DOHH2 (cell line): ENCODE measurements at regions not wholly inside any gene's neighbourhood (a gene's known extent, or its start where the extent isn't known, plus 50 kb on each side); places are given as distances from the start of the nearest gene placed in this dataset.

Experiments used
- EZH2phosphoT487 ChIP-seq: fragments of 200-600 bp; sonication (generic); IDR thresholded peaks from 2 replicates; pipeline ENCODE4 v1.6.1; 2017; ENCODE audit warnings: borderline replicate concordance, mild to moderate bottlenecking, antibody characterized with exemption, low read length, moderate library complexity, mixed read lengths
- TF ChIP-seq, protein P1 (sequence below): fragments of 200-600 bp; sonication (generic); IDR thresholded peaks from one replicate; pipeline ENCODE4 v1.5.1; 2014; ENCODE audit warnings: antibody characterized with exemption, mild to moderate bottlenecking, low read depth, low read length; ENCODE audit not compliant: poor library complexity, severe bottlenecking

DNA sequence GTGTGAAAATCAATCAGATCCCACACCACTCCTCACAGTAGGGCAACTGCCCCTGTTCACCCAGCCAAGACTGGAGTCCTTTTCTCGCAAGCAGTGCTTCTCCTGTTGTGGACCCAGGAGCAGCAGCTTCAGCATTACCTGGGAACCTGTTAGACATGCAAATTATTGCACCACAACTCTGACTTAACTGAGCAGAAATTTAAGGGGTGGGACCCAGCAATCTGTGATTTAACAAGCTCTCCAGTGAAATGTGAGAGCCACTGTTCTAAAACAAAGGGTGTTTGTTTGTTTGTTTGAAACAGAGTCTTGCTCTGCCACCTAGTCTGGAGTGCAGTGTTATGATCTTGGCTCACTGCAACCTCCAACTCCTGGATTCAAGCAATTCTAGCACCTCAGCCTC lies 591.4 kb downstream of the SOX6 start:
- TF ChIP-seq, protein P1, sequence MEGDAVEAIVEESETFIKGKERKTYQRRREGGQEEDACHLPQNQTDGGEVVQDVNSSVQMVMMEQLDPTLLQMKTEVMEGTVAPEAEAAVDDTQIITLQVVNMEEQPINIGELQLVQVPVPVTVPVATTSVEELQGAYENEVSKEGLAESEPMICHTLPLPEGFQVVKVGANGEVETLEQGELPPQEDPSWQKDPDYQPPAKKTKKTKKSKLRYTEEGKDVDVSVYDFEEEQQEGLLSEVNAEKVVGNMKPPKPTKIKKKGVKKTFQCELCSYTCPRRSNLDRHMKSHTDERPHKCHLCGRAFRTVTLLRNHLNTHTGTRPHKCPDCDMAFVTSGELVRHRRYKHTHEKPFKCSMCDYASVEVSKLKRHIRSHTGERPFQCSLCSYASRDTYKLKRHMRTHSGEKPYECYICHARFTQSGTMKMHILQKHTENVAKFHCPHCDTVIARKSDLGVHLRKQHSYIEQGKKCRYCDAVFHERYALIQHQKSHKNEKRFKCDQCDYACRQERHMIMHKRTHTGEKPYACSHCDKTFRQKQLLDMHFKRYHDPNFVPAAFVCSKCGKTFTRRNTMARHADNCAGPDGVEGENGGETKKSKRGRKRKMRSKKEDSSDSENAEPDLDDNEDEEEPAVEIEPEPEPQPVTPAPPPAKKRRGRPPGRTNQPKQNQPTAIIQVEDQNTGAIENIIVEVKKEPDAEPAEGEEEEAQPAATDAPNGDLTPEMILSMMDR, result no peak
- TF ChIP-seq EZH2phosphoT487, result no peak
